ENCODE measurements at regions not wholly inside any gene's neighbourhood (a gene's known extent, or its start where the extent isn't known, plus 50 kb on each side); places are given as distances from the start of the nearest gene placed in this dataset.
"Not testable (repeated sequence)": the region's sequence is repeated elsewhere in the genome, so short reads cannot be mapped to it uniquely, and the experiment has no call there.

- H3K4me1 ChIP-seq (ENCODE audit: insufficient read depth, low read length) = no peaks in the 10 kb centered on the region
- H3K36me3 ChIP-seq (ENCODE audit: insufficient read depth, low read depth, low read length) = no peaks in the 10 kb centered on the region
- no peaks in the 10 kb centered on the region for H3K27me3 ChIP-seq (ENCODE audit: insufficient read depth, low read length)
- H3K9ac ChIP-seq (ENCODE audit: low read depth, low read length) = no peak overlapping the region
- H3K4me3 ChIP-seq (ENCODE audit: low read length) = no peak overlapping the region
- H3K27ac ChIP-seq (ENCODE audit: low read length) = no peak overlapping the region
- H3K9me3 ChIP-seq (ENCODE audit: insufficient read depth, low read depth, low read length) = peaks cover 8% of the 10 kb centered on the region
These were observed 160.1 kb downstream of the TBX15 start for GRCh38 chr1:118828038-118828437.

GRCh38 chr1:118827636-118828035 is 160.5 kb downstream of the TBX15 start:
- Histone ChIP-seq H3K9ac (ENCODE audit: low read depth, low read length) (no peak overlapping the region), H3K27ac (ENCODE audit: low read length) (no peak overlapping the region), H3K4me1 (ENCODE audit: insufficient read depth, low read length) (no peaks in the 10 kb centered on the region), H3K36me3 (ENCODE audit: insufficient read depth, low read depth, low read length) (no peaks in the 10 kb centered on the region), H3K4me3 (ENCODE audit: low read length) (no peak overlapping the region), H3K27me3 (ENCODE audit: insufficient read depth, low read length) (no peaks in the 10 kb centered on the region), H3K9me3 (ENCODE audit: insufficient read depth, low read depth, low read length) (peaks cover 8% of the 10 kb centered on the region)

GRCh38 chr1:118827207-118827606 is 160.9 kb downstream of the TBX15 start:
- Histone ChIP-seq H3K4me3 (ENCODE audit: low read length) (no peak overlapping the region), H3K4me1 (ENCODE audit: insufficient read depth, low read length) (no peaks in the 10 kb centered on the region), H3K27ac (ENCODE audit: low read length) (no peak overlapping the region), H3K36me3 (ENCODE audit: insufficient read depth, low read depth, low read length) (no peaks in the 10 kb centered on the region), H3K27me3 (ENCODE audit: insufficient read depth, low read length) (no peaks in the 10 kb centered on the region), H3K9ac (ENCODE audit: low read depth, low read length) (no peak overlapping the region), H3K9me3 (ENCODE audit: insufficient read depth, low read depth, low read length) (peaks cover 8% of the 10 kb centered on the region)

DNA sequence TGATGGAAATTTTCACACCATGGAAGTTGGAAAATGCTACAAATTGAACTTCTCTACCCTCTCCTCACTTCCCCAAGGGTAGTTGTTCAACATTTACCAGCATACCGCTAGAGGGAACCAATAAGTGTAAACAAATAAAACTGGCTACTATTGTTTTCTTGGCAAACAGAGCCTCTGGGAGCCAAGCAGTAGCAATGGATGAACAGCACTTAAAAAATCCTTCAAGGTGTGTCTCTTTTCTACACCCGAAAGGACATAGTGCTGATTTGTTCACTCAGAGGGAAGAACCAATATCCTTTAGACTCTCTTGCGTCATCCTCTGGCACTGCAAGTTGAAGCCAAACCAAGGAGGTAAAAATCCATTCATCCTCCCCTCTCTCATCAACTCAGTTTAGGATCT is 161.5 kb downstream of the TBX15 start:
- Histone ChIP-seq H3K36me3 (ENCODE audit: insufficient read depth, low read depth, low read length) (no peaks in the 10 kb centered on the region), H3K4me1 (ENCODE audit: insufficient read depth, low read length) (no peaks in the 10 kb centered on the region), H3K9ac (ENCODE audit: low read depth, low read length) (no peak overlapping the region), H3K27me3 (ENCODE audit: insufficient read depth, low read length) (no peaks in the 10 kb centered on the region), H3K4me3 (ENCODE audit: low read length) (no peak overlapping the region), H3K9me3 (ENCODE audit: insufficient read depth, low read depth, low read length) (peaks cover 8% of the 10 kb centered on the region), H3K27ac (ENCODE audit: low read length) (no peak overlapping the region)

DNA sequence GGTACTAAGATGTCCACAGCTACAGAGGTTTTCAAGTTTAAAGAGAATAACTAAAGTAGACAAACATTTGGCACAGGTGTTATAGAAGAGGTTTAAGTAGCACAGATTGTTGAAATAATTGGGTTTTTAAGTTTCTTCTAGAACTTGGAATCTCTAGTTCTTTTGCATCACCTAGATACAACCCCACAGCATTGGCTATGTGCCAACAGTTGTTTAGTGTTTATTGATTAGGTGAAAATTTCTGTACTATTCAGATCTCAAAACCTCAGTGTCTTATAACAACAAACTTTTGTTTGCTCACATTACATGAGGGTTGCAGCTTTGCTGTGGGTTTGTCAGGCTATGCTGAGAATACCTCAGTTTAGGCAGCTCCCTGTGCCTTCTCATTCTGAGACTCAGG is 162.5 kb downstream of the TBX15 start:
- Histone ChIP-seq H3K27ac (ENCODE audit: low read length) (no peak overlapping the region), H3K36me3 (ENCODE audit: insufficient read depth, low read depth, low read length) (no peaks in the 10 kb centered on the region), H3K27me3 (ENCODE audit: insufficient read depth, low read length) (no peaks in the 10 kb centered on the region)

DNA sequence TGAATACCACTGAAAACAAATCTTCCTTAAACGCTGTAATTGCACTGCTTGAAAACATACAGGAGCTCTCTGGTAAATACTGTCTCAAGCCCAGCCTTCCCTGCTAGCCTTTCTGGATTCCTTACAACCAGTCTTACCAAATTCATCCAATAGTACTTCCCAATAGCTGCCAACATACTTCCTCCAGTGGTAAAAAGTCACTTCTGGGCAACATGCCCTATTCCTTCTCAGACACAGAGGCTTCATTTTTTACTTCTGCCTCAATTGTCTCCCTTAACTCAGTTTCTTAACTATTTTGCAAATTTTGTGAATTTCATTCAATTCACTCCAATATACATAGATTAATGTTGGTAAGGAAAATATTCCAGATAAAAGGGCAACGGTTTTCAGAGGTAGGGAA is 166.3 kb downstream of the TBX15 start:
- Histone ChIP-seq H3K9me3 (ENCODE audit: insufficient read depth, low read depth, low read length) (no peaks in the 10 kb centered on the region), H3K9ac (ENCODE audit: low read depth, low read length) (no peak overlapping the region), H3K4me3 (ENCODE audit: low read length) (no peak overlapping the region), H3K27me3 (ENCODE audit: insufficient read depth, low read length) (no peaks in the 10 kb centered on the region), H3K36me3 (ENCODE audit: insufficient read depth, low read depth, low read length) (no peaks in the 10 kb centered on the region), H3K4me1 (ENCODE audit: insufficient read depth, low read length) (no peaks in the 10 kb centered on the region), H3K27ac (ENCODE audit: low read length) (no peak overlapping the region)

More for the DNA sequence above, 162.5 kb downstream of the TBX15 start:
- no peak overlapping the region for H3K9ac ChIP-seq (ENCODE audit: low read depth, low read length)
- peaks cover under 1% of the 10 kb centered on the region; the same call in 1 of the 2 replicates for H3K9me3 ChIP-seq (ENCODE audit: insufficient read depth, low read depth, low read length)
- no peak overlapping the region for H3K4me3 ChIP-seq (ENCODE audit: low read length)
- no peaks in the 10 kb centered on the region for H3K4me1 ChIP-seq (ENCODE audit: insufficient read depth, low read length)

DNA sequence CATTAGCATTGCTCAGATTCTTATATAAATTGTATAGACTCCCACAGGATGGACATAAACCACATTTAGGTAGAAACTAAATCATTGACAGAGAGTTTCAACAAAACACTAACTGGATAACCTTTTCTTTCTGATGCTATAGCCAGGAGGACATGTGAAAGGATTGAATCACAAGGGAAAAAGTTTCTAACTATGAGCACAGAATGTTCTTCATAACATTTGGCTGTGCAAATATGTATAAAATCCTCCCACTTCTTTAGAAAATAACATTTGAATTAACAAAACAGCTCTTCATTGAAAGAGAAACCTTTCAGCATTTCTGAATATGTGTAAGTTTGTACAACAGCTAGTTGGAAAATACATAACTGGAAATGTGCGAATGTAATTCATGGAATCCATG is 167.3 kb downstream of the TBX15 start:
- H3K27ac ChIP-seq (ENCODE audit: low read length) = no peak overlapping the region
- H3K36me3 ChIP-seq (ENCODE audit: insufficient read depth, low read depth, low read length) = no peaks in the 10 kb centered on the region
- no peaks in the 10 kb centered on the region for H3K9me3 ChIP-seq (ENCODE audit: insufficient read depth, low read depth, low read length)
- no peak overlapping the region for H3K9ac ChIP-seq (ENCODE audit: low read depth, low read length)
- H3K4me3 ChIP-seq (ENCODE audit: low read length) = no peak overlapping the region
- H3K27me3 ChIP-seq (ENCODE audit: insufficient read depth, low read length) = no peaks in the 10 kb centered on the region
- no peaks in the 10 kb centered on the region for H3K4me1 ChIP-seq (ENCODE audit: insufficient read depth, low read length)

GRCh38 chr1:118815909-118816308 is 172.2 kb downstream of the TBX15 start:
- no peak overlapping the region for H3K4me3 ChIP-seq (ENCODE audit: low read length)
- no peak overlapping the region for H3K27ac ChIP-seq (ENCODE audit: low read length)
- H3K9ac ChIP-seq (ENCODE audit: low read depth, low read length) = no peak overlapping the region
- no peaks in the 10 kb centered on the region for H3K27me3 ChIP-seq (ENCODE audit: insufficient read depth, low read length)
- H3K4me1 ChIP-seq (ENCODE audit: insufficient read depth, low read length) = no peaks in the 10 kb centered on the region
- no peaks in the 10 kb centered on the region for H3K36me3 ChIP-seq (ENCODE audit: insufficient read depth, low read depth, low read length)
- no peaks in the 10 kb centered on the region for H3K9me3 ChIP-seq (ENCODE audit: insufficient read depth, low read depth, low read length)

GRCh38 chr1:118812555-118812954 is 175.6 kb downstream of the TBX15 start:
- Histone ChIP-seq H3K9me3 (ENCODE audit: insufficient read depth, low read depth, low read length) (no peaks in the 10 kb centered on the region), H3K4me3 (ENCODE audit: low read length) (no peak overlapping the region), H3K27ac (ENCODE audit: low read length) (no peak overlapping the region), H3K27me3 (ENCODE audit: insufficient read depth, low read length) (no peaks in the 10 kb centered on the region), H3K9ac (ENCODE audit: low read depth, low read length) (no peak overlapping the region), H3K36me3 (ENCODE audit: insufficient read depth, low read depth, low read length) (no peaks in the 10 kb centered on the region), H3K4me1 (ENCODE audit: insufficient read depth, low read length) (no peaks in the 10 kb centered on the region)

DNA sequence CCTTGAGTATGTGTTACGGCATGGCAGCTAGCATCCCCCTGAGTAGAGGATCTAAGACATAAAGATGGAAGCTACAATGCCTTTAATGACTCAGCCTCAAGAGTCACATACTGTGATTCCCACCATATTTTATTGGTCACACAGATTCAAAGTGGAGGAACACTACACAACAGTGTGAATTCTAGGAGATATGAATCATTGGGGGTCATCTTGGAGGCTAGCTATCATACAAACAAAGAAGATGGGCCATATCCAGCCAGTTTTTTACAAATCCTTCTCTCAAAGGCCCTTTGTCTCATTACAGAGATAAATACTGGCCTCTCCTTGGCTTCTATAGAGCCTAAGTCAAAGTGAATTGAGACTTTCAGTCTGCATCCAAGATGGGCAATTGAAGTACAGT is 177.0 kb downstream of the TBX15 start:
- Histone ChIP-seq H3K9ac (ENCODE audit: low read depth, low read length) (no peak overlapping the region), H3K4me1 (ENCODE audit: insufficient read depth, low read length) (no peaks in the 10 kb centered on the region), H3K36me3 (ENCODE audit: insufficient read depth, low read depth, low read length) (no peaks in the 10 kb centered on the region), H3K27ac (ENCODE audit: low read length) (no peak overlapping the region), H3K9me3 (ENCODE audit: insufficient read depth, low read depth, low read length) (no peaks in the 10 kb centered on the region), H3K27me3 (ENCODE audit: insufficient read depth, low read length) (no peaks in the 10 kb centered on the region), H3K4me3 (ENCODE audit: low read length) (no peak overlapping the region)

- H3K4me1 ChIP-seq (ENCODE audit: insufficient read depth, low read length) = no peaks in the 10 kb centered on the region
- no peak overlapping the region for H3K27ac ChIP-seq (ENCODE audit: low read length)
- no peaks in the 10 kb centered on the region for H3K9me3 ChIP-seq (ENCODE audit: insufficient read depth, low read depth, low read length)
- H3K4me3 ChIP-seq (ENCODE audit: low read length) = no peak overlapping the region
- no peak overlapping the region for H3K9ac ChIP-seq (ENCODE audit: low read depth, low read length)
- H3K27me3 ChIP-seq (ENCODE audit: insufficient read depth, low read length) = no peaks in the 10 kb centered on the region
- no peaks in the 10 kb centered on the region for H3K36me3 ChIP-seq (ENCODE audit: insufficient read depth, low read depth, low read length)
These were observed 178.6 kb downstream of the TBX15 start for GRCh38 chr1:118809586-118809985.

- not testable (repeated sequence) for H3K36me3 ChIP-seq (ENCODE audit: insufficient read depth, low read depth, low read length); H3K9me3 ChIP-seq (ENCODE audit: insufficient read depth, low read depth, low read length); H3K27ac ChIP-seq (ENCODE audit: low read length); H3K9ac ChIP-seq (ENCODE audit: low read depth, low read length); H3K4me1 ChIP-seq (ENCODE audit: insufficient read depth, low read length); H3K4me3 ChIP-seq (ENCODE audit: low read length); H3K27me3 ChIP-seq (ENCODE audit: insufficient read depth, low read length)
These were observed 185.0 kb downstream of the TBX15 start for GRCh38 chr1:118803128-118803527.
